ENCODE measurements at regions not wholly inside any gene's neighbourhood (a gene's known extent, or its start where the extent isn't known, plus 50 kb on each side); places are given as distances from the start of the nearest gene placed in this dataset.
A peak's percentile ranks its signal among the peaks of the same experiment; 100 is the strongest.

DNA sequence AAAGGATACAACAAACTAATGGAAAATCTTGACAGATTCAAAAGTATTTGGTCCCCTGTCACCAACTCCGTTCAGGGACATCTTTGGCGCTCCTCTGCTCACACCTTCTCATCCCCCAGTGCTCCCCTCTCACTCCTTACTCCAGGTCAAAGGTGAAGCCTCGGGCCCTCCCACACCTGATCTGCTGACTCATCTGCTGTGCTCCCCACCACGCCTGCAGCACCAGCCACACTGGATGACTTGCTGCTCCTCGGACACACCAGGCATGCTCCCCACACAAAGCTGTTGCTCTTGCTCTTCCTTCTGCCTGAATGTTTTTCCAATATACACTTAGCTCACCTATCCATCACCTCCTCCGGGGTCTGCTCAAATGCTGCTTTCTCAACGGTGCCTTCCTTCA lies 123.4 kb downstream of the ESM1 start:
- H3K4me1 Mint-ChIP-seq: peaks cover 25% of the 10 kb centered on the region
- H3K9ac ChIP-seq (ENCODE audit: insufficient read depth, low read length, poor library complexity, severe bottlenecking): no peak overlapping the region

DNA sequence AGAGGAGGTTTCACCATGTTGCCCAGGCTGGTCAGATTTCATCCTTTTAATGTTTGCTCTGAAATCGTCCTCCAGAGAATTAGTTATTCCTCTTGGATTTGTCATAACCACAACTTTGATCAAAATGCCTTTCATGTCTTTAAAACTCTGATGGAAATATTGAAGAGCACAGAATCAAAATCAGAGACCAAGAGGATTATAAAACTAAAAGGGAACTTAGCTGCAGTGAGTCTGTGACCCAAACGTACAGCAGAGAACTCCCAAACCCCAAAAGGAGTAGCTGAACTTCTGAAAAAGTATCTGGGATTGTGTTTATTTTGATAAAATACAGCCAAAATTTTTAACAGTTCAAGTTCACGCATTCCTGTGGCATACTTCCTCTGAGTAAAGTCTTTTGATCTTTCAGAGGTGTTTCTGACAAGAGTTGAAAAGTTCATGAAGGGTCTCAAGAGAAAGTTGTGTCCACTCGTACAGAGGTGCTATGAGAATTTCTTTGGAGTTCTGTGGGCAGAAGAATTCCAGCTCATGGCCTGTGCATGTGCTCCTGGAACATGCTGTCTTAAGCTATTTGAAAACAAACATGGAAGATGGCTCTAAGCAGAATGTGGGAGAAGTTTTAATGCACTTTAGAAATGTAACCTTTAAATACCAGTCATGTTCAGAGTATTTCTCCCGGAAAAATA lies 124.0 kb downstream of the ESM1 start:
- Histone ChIP-seq H3K36me3 (replicated peaks in 1 of 2; ENCODE audit: control insufficient read depth in 1 of 2, insufficient read depth in 2 of 2, low read length in 2 of 2) (no peaks in the 10 kb centered on the region), H2AFZ (ENCODE audit: insufficient read depth, low read depth, low read length, poor library complexity, severe bottlenecking) (no peak overlapping the region), H3K9me3 (replicated peaks in 1 of 2; ENCODE audit: control insufficient read depth in 1 of 2, insufficient read depth in 1 of 2, low read length in 2 of 2) (peaks cover 7 to 24% of the 10 kb centered on the region in 2 donors), H3K4me3 (replicated peaks in 1 of 3; ENCODE audit: low read depth in 2 of 3, low read length in 3 of 3) (no peak overlapping the region), H3K9ac (ENCODE audit: insufficient read depth, low read length, poor library complexity, severe bottlenecking) (no peak overlapping the region), H3K27ac (ENCODE audit: low read depth in 1 of 2, low read length in 2 of 2) (no peak overlapping the region), H3K4me2 (replicated peaks; ENCODE audit: extremely low read depth, low read length, poor library complexity, severe bottlenecking) (no peak overlapping the region), H3K27me3 (ENCODE audit: control insufficient read depth in 2 of 2, insufficient read depth in 2 of 2, low read length in 2 of 2) (peaks cover 0 to 3% of the 10 kb centered on the region in 2 donors), H3K4me1 (ENCODE audit: control insufficient read depth in 1 of 2, insufficient read depth in 2 of 2, low read length in 2 of 2) (peaks cover 13 to 20% of the 10 kb centered on the region in 2 donors), H3K79me2 (ENCODE audit: insufficient read depth, low read length) (no peaks in the 10 kb centered on the region), H4K20me1 (ENCODE audit: insufficient read depth, low read length) (no peaks in the 10 kb centered on the region)
- WGBS (ENCODE audit: insufficient coverage): 100% methylated on average over 1 of the region's 5 CpGs
- TF ChIP-seq, protein P1, sequence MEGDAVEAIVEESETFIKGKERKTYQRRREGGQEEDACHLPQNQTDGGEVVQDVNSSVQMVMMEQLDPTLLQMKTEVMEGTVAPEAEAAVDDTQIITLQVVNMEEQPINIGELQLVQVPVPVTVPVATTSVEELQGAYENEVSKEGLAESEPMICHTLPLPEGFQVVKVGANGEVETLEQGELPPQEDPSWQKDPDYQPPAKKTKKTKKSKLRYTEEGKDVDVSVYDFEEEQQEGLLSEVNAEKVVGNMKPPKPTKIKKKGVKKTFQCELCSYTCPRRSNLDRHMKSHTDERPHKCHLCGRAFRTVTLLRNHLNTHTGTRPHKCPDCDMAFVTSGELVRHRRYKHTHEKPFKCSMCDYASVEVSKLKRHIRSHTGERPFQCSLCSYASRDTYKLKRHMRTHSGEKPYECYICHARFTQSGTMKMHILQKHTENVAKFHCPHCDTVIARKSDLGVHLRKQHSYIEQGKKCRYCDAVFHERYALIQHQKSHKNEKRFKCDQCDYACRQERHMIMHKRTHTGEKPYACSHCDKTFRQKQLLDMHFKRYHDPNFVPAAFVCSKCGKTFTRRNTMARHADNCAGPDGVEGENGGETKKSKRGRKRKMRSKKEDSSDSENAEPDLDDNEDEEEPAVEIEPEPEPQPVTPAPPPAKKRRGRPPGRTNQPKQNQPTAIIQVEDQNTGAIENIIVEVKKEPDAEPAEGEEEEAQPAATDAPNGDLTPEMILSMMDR (IDR thresholded peaks at IDR 0.05): no peak
- no peaks in the 10 kb centered on the region for H3K36me3 Mint-ChIP-seq
- DNase-seq: no peak
- intact Hi-C loops (cut with micrococcal nuclease): no loop called here
- H3K9me3 Mint-ChIP-seq: peaks cover 8 to 28% (median 18%) of the 10 kb centered on the region in 7 donors
- H3K27me3 Mint-ChIP-seq (ENCODE audit: low read depth in 3 of 3): peaks cover 4 to 10% (median 4%) of the 10 kb centered on the region in 3 donors
- no peak overlapping the region for H3K4me3 Mint-ChIP-seq
- peaks cover 24% of the 10 kb centered on the region for H3K4me1 Mint-ChIP-seq
- no peak overlapping the region for H3K27ac Mint-ChIP-seq

More for the DNA sequence above, 123.4 kb downstream of the ESM1 start:
- Mint-ChIP-seq H3K36me3 (no peaks in the 10 kb centered on the region), H3K27ac (no peak overlapping the region), H3K27me3 (ENCODE audit: low read depth in 3 of 3) (peaks cover 4 to 10% (median 6%) of the 10 kb centered on the region in 3 donors), H3K9me3 (peaks cover 6 to 22% (median 15%) of the 10 kb centered on the region in 7 donors), H3K4me3 (peak overlapping the region in 1 of 2 donors; percentile 32)
- 74% methylated on average over 7 of the region's 7 CpGs for WGBS (ENCODE audit: insufficient coverage)
- TF ChIP-seq, protein P1 (IDR thresholded peaks at IDR 0.05): no peak
- Histone ChIP-seq H2AFZ (ENCODE audit: insufficient read depth, low read depth, low read length, poor library complexity, severe bottlenecking) (no peak overlapping the region), H4K20me1 (ENCODE audit: insufficient read depth, low read length) (no peaks in the 10 kb centered on the region), H3K27ac (ENCODE audit: low read depth in 1 of 2, low read length in 2 of 2) (no peak overlapping the region), H3K4me1 (ENCODE audit: control insufficient read depth in 1 of 2, insufficient read depth in 2 of 2, low read length in 2 of 2) (peaks cover 14 to 21% of the 10 kb centered on the region in 2 donors), H3K79me2 (ENCODE audit: insufficient read depth, low read length) (no peaks in the 10 kb centered on the region), H3K36me3 (replicated peaks in 1 of 2; ENCODE audit: control insufficient read depth in 1 of 2, insufficient read depth in 2 of 2, low read length in 2 of 2) (no peaks in the 10 kb centered on the region), H3K4me2 (replicated peaks; ENCODE audit: extremely low read depth, low read length, poor library complexity, severe bottlenecking) (no peak overlapping the region), H3K9me3 (replicated peaks in 1 of 2; ENCODE audit: control insufficient read depth in 1 of 2, insufficient read depth in 1 of 2, low read length in 2 of 2) (peaks cover 4 to 20% of the 10 kb centered on the region in 2 donors), H3K4me3 (replicated peaks in 1 of 3; ENCODE audit: low read depth in 2 of 3, low read length in 3 of 3) (no peak overlapping the region), H3K27me3 (ENCODE audit: control insufficient read depth in 2 of 2, insufficient read depth in 2 of 2, low read length in 2 of 2) (peaks cover 0 to 3% of the 10 kb centered on the region in 2 donors)
- intact Hi-C loops (cut with micrococcal nuclease): no loop called here
- DNase-seq: no peak
